HFFc6 (cell line): ENCODE measurements at regions not wholly inside any gene's neighbourhood (a gene's known extent, or its start where the extent isn't known, plus 50 kb on each side); places are given as distances from the start of the nearest gene placed in this dataset.

Source experiments
- DNase-seq: peaks from one replicate; pipeline ENCODE4 v3.0.0-alpha.2; 2018
- H3K27ac Mint-ChIP-seq: 2 replicates; pipeline ENCODE4 v1.8.0; 2020; ENCODE audit warnings: mild to moderate bottlenecking, mixed read lengths
- H3K27me3 Mint-ChIP-seq: 2 replicates; pipeline ENCODE4 v1.8.0; 2021; ENCODE audit warnings: mild to moderate bottlenecking, moderate library complexity, mixed read lengths; ENCODE audit not compliant: insufficient read depth
- H3K36me3 Mint-ChIP-seq: 2 replicates; pipeline ENCODE4 v1.8.0; 2021; ENCODE audit warnings: low read depth, mixed read lengths
- H3K4me1 Mint-ChIP-seq: 2 replicates; pipeline ENCODE4 v1.8.0; 2020; ENCODE audit warnings: low read depth, mixed read lengths
- H3K4me3 Mint-ChIP-seq: 2 replicates; pipeline ENCODE4 v1.8.0; 2020; ENCODE audit warnings: mild to moderate bottlenecking, moderate library complexity, mixed read lengths
- H3K9me3 Mint-ChIP-seq: 2 replicates; pipeline ENCODE4 v1.8.0; 2020; ENCODE audit warnings: mild to moderate bottlenecking, mixed read lengths
- CTCF ChIP-seq: fragments of 200-600 bp; sonication (generic); IDR thresholded peaks from 2 replicates; pipeline ENCODE4 v1.5.0; 2021; ENCODE audit warnings: antibody characterized with exemption, mild to moderate bottlenecking

DNA sequence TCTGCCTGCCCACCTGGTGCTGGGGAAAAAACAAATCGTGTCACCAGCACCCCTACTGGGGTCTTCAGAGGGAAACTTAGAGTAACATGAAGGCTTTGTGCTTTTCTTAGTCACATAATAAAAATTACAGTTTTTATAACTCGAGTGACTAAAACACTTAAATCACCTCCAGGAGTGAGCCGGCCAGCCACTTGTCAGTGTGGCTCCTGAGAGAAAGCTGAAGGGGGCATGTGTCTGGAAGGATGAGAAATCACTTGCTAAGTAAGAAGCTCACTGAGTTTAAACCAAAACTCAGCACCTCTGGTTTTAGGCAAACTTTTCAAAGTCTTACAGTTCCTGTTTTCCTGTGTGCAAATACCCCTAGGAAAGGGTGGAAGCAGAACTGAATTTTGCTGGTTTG, 372.2 kb downstream of the CDH26 start:
- Mint-ChIP-seq H3K9me3 (no peaks in the 10 kb centered on the region; the same call in 1 of the 2 replicates), H3K27me3 (peaks cover 9% of the 10 kb centered on the region), H3K27ac (no peak overlapping the region), H3K4me1 (no peaks in the 10 kb centered on the region), H3K36me3 (no peaks in the 10 kb centered on the region), H3K4me3 (no peak overlapping the region)
- no peak for DNase-seq
- TF ChIP-seq CTCF = no peak

DNA sequence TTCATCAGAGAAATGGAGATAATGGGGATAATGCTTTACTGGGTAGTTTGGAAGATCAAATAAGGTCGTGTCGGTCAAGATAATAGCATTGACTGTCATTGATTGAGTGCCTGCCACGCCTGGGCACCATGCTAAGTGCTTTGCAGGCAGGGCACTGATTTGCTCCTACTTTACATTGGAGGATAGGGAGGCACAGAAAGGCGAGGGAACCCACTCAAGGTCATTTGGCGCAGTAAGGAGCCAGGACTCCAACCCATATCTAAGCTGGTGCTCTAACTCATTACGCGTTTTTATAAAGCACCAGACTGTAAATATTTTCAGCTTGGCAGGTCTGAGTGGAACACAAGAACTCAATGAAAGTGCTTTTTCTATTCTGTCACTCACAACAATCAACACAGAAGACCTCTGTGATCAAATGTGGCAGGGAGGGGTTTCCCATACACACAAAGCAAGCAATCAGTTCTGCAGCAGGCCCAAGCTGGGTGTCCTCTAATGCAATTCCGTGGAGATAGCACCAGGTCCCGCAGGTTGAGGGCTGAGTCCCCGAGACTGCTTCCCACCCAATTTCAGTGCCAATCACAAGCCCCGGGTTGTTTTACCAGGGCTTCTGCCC, 373.6 kb downstream of the CDH26 start:
- Mint-ChIP-seq H3K4me3 (no peak overlapping the region), H3K36me3 (no peaks in the 10 kb centered on the region), H3K27ac (no peak overlapping the region), H3K4me1 (no peaks in the 10 kb centered on the region), H3K27me3 (peaks cover 12% of the 10 kb centered on the region), H3K9me3 (no peaks in the 10 kb centered on the region; the same call in 1 of the 2 replicates)
- DNase-seq = no peak
- TF ChIP-seq CTCF = no peak

DNA sequence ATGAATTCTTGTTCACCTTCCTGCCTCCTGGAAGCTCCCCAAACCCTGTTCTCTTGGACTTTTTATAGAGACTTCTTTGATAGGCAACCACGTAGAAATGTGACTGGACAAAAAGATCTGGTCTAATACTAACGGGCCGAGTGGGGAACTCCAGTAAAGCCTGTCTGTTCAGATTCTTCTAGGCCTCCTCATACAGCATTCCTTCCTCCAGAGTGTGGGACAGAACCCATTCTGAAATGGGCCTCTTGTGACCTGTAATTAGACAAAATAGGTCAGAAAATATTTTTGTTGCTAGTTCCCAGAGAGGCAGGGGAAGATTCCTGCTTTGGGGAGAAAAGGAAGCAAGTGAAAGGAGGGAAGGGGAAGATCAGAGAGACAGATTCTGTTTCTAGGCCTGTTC, 374.3 kb downstream of the CDH26 start:
- H3K27me3 Mint-ChIP-seq = peaks cover 12% of the 10 kb centered on the region
- TF ChIP-seq CTCF = no peak
- no peak overlapping the region for H3K4me3 Mint-ChIP-seq
- H3K9me3 Mint-ChIP-seq = no peaks in the 10 kb centered on the region; the same call in 1 of the 2 replicates
- no peak overlapping the region for H3K27ac Mint-ChIP-seq
- no peaks in the 10 kb centered on the region for H3K36me3 Mint-ChIP-seq
- no peaks in the 10 kb centered on the region for H3K4me1 Mint-ChIP-seq
- DNase-seq = no peak

- Mint-ChIP-seq H3K27ac (no peak overlapping the region), H3K4me3 (no peak overlapping the region), H3K4me1 (no peaks in the 10 kb centered on the region), H3K27me3 (peaks cover 18% of the 10 kb centered on the region), H3K9me3 (no peaks in the 10 kb centered on the region; the same call in 1 of the 2 replicates), H3K36me3 (no peaks in the 10 kb centered on the region)
- DNase-seq = no peak
- TF ChIP-seq CTCF = no peak
Measured at GRCh38 chr20:60334911-60335310, 376.7 kb downstream of the CDH26 start.

GRCh38 chr20:60338556-60338955, 380.3 kb downstream of the CDH26 start:
- DNase-seq = no peak
- H3K9me3 Mint-ChIP-seq = no peaks in the 10 kb centered on the region
- no peaks in the 10 kb centered on the region for H3K4me1 Mint-ChIP-seq
- no peak overlapping the region for H3K27ac Mint-ChIP-seq
- no peak for TF ChIP-seq CTCF
- H3K4me3 Mint-ChIP-seq = no peak overlapping the region
- no peaks in the 10 kb centered on the region for H3K36me3 Mint-ChIP-seq
- H3K27me3 Mint-ChIP-seq = peaks cover 16% of the 10 kb centered on the region

- no peaks in the 10 kb centered on the region for H3K36me3 Mint-ChIP-seq
- H3K9me3 Mint-ChIP-seq = no peaks in the 10 kb centered on the region
- H3K27me3 Mint-ChIP-seq = peaks cover 17% of the 10 kb centered on the region
- DNase-seq = no peak
- TF ChIP-seq CTCF = no peak
- no peak overlapping the region for H3K4me3 Mint-ChIP-seq
- no peak overlapping the region for H3K27ac Mint-ChIP-seq
- H3K4me1 Mint-ChIP-seq = no peaks in the 10 kb centered on the region
Measured at GRCh38 chr20:60339738-60340137, 381.5 kb downstream of the CDH26 start.
